IPS-NIHi11 (cell line): ENCODE measurements at regions not wholly inside any gene's neighbourhood (a gene's known extent, or its start where the extent isn't known, plus 50 kb on each side); places are given as distances from the start of the nearest gene placed in this dataset.
A peak's percentile ranks its signal among the peaks of the same experiment; 100 is the strongest.

Experiments
- DNase-seq: peaks from one replicate; pipeline ENCODE4 v3.0.0; 2012; ENCODE audit warnings: mixed read lengths, low spot score

DNA sequence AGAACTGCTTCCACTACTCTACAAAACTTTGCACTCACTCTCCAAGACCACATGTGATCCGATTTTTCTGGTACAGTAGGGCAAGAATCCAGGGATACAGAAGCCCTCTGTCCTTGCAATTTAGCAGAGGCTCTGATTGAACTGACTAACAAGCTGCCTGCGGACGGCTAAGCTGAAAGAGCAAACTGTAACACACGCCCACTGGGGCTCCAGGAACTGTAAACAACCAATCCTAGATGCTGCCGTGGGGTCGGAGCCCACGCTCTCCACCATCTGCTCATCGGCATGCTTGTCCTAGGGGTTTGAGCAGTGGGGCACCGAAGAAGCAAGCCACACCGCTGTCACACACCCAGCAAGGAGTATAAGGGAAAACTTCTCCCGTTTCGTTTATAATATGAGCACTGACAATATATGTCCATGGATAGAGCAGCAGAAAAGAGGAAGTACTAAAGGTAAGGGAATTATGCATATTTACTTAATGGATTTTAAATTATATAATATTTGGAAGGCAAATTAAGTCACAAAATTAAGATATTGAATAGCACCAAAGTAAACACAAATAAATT, 634.4 kb upstream of the POT1 start:
- peak; percentile 6 for DNase-seq

DNA sequence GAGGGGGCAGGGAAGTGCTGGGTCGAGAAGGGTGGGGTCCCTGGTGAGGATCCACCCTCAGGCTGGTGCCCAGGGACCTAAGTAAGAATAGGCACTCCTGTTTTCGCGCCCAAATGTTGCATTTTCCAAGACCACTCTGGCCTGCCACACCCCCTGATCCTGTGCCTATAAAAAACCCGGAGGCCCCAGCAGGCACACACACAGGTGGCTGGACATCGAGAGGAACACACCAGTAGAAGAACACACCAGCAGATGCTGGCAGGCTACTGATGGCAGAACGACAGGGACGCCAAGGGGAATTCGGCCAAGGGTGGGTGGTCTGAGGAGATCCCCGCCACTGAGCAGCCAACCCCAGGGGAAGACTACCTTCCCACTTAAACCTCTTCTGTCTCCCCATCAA, 633.9 kb upstream of the POT1 start:
- no peak for DNase-seq

DNA sequence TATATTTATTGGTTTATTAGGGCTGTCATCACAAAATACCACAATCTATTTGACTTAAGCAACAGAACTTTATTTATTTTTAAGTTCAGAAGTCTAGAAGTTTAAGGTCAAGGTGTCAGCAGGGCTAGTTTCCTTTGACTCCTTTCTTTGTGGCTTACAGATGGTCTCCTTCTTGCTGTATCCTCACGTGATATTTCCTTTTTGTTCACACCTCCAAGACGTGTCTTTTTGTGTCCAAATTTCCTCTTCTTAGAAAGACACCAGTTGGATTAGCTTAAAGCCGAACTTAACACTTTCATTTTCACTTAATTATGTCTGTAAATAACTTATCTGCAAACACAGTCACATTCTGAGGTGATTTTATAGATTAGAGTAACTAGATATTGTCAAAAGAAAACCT, 631.4 kb upstream of the POT1 start:
- no peak for DNase-seq

DNA sequence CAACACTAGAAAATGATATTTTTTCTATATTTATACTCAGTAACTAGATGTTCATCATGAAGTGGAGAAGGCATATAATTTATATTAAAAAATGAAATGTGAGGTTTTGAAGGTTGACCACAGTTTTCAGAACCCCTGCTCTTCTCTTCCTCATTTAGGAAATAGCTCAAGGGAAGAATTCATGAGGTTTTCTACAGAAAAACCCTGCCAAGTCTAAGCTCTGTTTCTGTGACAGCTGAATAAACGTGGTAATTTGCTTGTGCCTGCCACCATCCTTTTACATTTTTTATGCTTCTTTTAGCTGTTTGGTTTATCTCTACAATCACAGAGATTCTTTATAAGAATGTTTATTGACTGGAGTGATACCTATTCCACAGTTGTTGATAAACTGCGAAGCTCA, 630.3 kb upstream of the POT1 start:
- DNase-seq: no peak

DNA sequence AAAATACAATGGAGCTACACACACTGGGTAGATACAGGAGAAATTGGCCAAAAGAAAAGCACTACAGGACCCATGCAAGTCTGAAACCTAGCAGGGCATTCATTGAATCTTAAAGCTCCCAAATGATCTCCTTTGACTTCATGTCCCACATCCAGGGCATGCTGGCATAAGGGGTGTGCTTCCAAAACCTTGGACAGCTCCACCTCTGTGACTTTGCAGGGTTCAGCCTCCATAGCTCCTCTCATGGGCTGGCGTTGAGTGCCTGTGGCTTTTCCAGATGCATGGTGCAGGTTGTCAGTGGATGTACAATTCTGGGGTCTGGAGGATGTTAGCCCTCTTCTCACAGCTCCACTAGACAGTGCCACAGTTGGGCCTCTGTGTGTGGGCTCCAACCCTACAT, 626.3 kb upstream of the POT1 start:
- DNase-seq: peak; percentile 6

DNA sequence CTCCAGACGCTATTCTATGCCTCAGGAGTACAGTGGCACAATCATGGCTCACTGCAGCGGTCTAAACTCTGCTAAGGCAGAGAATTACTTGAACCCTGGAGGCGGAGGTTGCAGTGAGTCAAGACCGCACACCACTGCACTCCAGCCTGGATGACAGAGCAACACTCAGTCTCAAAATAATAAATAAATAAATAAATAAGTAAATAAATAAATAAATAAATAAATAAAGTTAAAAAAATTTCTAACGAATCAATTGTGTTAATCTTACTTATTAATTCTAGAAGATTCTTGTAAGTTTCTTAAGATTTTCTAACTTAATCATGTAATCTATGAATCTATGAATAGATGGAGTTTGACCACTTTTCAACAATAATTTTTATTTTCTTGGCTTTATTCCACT, 621.4 kb upstream of the POT1 start:
- DNase-seq: no peak

DNA sequence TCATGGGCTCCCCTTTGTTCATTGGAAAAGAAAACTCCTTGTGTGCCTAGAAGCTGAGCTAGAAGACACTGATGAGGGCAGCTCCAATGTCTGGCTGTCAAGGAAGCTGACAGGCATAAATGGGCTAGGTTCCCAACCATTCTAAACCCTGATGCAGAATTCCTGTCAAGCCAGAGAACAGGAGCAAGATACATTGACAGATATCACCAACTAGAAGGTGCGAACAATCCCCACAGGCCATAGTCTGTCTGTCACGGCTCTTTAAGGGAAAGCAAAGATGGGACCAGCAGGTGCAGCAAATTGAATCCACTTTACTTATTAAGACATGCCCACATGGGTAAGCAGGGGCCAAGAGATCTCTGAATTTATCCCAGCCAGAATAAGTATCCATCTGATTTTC, 617.9 kb upstream of the POT1 start:
- DNase-seq: no peak

DNA sequence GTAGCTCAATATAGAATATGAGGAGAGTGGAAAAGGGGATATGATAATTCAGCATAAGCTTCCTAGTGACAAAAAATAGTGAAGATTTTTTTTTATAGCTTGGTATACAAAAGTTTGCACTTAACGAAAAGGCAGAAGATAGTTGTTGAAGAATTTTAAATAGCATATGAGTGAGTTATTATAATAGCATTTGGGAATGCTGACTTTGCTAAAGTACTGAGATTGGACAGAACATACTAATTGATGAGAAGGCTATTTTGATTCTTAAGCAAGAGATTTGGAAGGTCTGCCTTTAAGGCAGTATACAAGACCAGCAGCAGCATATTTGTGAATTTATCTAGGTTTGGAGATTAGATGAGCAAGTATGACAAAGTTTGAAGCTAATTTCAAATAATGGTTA, 600.9 kb upstream of the POT1 start:
- no peak for DNase-seq

DNA sequence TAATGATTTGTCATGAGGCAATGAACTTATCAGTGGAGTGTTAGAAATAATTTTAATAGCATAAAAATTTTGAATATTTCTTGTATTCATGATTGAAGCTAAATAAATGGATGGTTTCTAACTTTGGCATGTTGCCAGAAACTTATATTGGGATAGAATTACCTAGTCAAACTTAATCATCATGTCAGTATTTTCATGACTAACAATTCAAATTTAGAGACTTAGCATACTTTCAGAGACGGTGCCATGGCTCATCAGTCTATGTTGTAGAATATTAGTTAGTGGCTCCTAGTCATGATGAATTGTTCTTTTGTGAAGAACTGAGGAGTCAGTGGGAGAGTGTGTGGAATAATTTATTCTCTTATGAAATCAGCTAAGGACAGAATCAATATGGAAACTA, 599.6 kb upstream of the POT1 start:
- no peak for DNase-seq

DNA sequence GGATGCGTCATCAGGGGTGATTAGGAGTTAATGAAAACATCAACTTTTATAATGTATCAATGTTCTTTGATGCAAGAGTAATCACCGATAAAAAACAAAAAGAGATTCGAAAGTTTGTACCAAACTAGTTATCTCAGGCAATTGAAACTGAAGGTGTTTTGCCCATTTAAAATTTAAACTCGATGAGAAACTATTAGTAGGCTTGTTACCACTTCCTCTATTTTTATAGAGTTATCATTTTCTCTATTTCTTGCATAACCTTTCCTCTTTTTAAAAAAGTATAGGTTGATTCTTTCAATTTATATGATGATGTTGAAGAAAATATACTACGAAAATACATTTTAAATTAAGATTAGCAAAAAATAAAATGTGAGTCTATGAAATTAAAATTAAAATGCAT, 597.3 kb upstream of the POT1 start:
- DNase-seq: no peak

DNA sequence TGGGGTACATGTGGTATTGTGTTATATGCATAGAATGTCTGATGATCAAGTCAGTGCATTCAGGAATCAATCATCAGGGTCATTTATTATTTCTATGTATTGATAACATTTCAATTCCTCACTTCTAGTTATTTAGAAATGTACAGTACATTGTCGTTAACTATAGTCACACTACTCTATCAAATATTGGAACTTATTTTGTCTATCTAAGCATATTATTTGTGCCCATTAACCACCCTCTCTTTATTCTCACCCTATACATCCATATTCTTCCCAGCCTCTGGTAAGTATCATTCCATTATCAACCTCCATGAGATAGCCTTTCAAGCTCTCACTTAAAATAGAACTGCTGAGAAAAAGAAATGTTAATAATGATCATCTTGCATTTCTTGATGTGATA, 596.5 kb upstream of the POT1 start:
- DNase-seq: no peak

DNA sequence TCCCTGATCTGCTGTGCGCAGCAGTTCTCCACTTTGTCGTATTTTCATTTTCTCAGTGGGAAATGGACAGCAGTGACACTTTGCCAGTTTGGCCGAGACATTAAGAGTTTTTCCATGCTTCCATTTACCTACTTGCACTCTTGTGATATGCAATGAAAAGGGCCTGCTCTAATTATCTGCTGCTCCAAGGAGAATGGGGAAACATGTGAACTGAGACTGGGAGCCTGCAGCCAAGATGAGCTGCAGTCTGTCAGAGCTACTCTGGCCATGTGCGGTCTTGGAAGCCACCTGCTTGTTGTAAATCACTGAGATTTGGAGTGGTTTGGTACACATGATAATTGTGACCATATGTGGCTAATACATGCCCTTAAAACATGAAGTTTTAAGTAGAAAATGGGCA, 586.6 kb upstream of the POT1 start:
- no peak for DNase-seq

DNA sequence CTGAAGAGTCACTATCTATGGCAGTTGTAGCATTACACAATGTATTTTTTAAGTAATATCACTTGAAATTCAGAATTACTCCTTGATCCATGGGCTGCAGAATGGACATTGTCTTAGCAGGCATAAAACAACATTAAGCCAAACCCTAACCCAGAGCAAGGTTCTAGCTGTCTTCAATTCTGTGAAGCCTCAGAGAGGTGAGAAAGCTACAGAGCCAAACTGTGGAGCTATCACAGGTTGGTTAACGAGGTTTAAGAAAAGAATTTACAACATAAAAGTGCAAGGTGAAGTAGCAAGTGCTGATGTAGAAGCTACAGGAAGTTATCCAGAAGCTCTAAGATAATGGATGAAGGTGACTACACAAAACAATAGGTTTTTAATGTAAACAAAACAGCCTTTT, 582.7 kb upstream of the POT1 start:
- no peak for DNase-seq

DNA sequence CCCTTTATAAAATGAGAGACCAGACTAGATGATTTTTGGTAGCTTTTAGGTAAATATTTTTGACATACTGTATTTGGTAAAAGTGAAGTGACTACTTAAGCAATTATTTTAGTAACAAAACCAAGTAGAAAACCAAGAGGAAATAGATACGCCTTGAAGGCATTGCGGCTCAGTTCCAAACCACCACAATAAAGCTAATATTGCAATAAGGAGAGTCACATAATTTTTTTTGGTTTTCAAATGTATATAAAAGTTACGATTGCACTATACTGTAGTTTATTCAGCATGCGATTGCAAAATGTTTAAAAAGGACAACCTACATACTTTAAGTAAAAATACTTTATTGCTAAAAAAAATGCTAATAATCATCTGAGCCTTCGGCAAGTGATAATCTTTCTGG, 581.7 kb upstream of the POT1 start:
- no peak for DNase-seq

DNA sequence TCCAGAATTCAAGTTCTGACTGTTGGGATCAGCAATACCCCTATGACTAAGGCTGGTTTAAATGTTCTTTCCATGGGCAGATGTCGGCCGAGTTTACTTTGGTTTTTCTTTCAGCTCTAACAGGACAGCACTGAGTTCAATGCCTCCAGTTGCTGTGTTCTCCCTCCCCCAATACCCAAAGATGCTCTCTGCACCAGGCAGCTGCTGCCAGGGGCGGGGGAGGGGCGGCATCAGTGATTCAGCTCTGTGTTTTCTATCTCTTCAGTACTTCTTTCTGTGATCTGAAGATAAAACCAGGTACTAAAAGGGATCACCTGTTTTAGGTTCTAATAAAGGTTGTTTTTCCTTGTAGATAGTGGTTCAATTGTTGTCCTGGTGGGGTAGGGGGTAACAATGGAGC, 576.7 kb upstream of the POT1 start:
- no peak for DNase-seq

DNA sequence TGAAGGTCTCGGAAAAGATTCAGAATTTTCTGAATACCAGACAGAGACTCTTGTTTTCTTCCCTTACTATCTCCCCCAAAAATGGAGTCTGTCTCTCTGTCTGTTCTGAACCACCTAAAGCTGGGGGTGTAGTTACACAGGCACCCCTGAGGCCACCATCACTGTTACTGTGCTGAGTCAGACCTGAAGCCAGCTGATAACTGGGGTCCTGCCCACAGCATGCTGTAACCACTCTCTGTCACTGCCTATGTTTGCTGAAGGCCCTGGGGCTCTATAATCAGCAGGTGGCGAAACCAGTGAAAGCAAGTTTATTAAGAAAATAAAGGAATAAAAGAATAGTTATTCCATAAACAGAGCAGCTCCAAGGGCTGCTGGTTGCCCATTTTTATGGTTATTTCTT, 575.2 kb upstream of the POT1 start:
- no peak for DNase-seq

DNA sequence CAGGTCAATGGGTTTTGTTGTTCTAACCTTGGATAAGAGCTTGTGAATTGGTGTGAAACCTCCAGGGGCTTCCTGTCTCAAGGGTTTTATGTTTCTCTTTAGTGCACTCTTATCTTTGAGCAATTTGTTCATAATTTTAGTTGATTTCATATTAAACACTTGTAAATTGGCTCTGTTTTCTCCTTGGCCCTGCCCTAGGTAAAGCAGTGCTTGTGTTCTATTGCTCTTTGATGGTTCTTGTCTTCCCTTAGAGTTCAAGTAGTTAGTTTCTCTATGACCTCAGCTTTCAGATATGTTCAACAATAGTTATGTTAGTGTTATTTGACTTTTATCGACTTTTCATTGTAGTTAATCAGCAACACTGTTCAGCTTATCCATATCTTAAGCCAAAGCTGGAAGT, 566.4 kb upstream of the POT1 start:
- DNase-seq: no peak

DNA sequence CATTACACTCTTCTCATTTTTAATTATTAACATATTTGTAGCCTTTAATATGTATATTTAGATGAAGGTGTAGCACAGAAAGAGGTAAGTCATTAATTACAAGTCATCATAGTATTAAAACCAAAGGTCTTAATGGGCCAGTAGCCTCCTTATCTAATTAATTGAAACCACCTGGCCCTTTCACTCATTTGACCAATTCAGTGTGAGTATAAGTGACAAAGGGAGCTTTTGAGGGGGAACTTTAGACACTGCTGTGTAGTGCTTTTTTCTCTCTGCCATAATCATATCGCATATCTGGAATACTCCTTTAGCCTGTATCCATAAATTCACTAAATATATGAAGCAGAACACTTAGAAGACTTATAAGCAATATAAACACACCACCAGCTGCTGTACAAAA, 562.9 kb upstream of the POT1 start:
- DNase-seq: no peak

DNA sequence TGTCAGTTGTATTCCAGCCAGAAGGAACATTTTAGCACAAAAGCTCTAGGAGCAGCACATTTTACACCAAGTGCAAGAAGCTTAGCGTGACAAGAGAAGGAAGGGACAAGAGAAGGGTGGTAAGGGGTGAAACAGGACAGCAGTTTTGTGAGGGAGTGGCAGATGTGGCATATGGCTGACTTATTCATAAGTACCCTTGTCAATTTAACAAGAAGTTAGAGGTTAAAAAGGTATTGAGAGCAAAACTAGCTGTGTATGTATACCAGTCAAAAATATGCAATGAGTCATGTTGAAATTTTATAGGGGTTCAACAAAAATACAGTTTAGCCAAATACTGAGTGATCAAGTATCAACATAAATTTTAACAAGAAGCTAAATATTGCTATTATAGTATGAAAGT, 561.5 kb upstream of the POT1 start:
- no peak for DNase-seq

DNA sequence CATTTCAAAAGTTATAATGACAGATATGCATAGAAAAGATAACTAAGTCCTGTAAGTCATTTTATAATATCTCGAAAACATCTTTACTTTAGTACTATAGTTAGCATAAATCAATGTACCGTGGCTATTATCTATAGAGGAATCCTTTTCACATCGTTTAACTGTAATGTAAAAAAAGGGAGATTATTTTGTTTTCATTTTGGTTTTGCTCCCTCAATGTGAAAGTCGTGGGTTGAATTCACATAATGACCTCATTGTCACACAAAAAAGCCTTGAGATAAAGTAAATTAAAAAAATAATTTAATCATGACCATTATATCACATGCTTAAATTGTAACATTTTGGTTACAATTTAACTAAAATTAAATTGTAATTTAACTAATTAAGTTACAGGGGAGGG, 560.5 kb upstream of the POT1 start:
- no peak for DNase-seq

DNA sequence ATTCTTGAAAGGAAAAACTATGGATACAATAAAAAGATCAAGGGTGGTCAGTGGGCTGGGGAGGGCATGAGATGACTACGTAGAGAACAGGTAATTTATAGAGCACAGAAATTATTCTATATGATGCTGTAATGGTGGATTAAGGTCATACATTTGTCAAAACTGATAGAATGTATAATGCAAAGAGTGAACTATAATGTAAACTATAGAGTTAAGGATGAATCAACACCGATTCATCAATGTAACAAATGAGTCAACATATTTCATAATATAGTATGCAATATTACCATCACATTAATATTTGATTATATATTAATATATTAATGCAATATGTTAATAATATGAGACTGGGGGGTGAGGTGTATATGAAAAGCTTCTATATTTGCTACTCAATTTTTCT, 555.6 kb upstream of the POT1 start:
- no peak for DNase-seq

DNA sequence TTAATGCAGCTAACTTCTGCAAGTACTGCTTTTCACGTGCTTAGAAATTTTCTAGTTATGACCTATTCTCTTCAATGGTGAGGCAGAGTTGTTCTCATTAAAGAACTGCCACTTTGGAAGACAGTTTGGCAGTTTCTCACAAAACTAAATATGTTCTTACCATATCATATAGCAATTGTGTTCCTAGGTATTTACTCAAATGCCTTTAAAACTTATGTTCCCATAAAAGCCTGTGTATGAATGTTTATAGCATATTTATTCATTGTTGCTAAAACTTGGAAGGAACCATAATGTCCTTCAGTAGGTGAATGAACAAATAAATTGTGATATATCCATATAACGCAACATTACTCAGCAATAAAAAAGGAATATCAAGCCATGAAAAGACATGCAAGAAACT, 555.1 kb upstream of the POT1 start:
- DNase-seq: no peak

DNA sequence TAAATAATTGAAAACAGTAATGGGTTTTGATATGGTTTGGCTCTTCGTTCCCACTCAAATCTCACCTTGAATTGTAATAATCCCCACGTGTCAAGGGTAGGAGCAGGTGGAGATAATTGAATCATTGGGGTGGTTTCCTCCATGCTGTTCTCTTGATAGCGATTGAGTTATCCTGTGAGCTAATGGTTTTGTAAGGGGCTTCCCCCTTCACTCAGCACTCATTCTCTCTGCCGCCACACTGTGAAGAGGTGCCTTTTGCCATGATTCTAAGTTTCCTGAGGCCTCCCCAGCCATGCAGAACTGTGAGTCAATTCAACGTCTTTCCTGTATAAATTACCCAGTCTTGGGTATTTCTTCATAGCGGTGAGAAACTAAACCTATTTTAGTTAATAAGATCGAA, 551.7 kb upstream of the POT1 start:
- DNase-seq: no peak

DNA sequence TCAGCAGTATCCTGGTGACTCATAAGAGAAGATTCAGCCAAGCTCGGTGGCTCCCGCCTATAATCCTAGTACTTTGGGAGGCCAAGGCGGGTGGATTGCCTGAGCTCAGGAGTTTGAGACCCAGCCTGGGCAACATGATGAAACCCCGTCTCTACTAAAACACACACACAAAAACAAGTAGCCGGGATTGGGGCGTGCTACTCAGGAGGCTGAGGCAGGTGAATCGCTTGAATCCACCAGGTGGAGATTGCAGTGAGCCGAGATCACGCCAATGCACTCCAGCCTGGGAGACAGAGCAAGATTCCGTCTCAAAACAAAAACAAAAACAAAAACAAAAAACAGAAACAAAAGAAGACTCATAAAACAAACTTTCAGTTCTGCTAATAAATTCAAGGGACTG, 551.1 kb upstream of the POT1 start:
- no peak for DNase-seq

DNA sequence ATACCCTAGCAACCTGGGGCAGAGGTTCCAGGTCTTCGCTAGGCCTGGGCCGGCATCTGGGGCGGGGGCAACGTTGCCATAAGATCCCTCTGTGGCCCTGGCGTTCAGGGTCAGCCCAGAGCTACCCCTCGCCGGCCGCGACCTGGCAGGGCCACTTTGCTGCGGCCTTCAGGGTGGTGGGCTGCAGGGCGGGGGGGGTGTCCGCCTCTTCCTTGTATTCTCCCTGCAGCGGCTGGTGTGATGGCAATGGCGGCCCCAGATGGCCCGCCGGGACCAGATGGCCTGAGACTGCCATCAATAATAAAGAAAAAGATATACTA, 539.2 kb upstream of the POT1 start:
- no peak for DNase-seq
